KMS-11 (cell line): ENCODE measurements at regions not wholly inside any gene's neighbourhood (a gene's known extent, or its start where the extent isn't known, plus 50 kb on each side); places are given as distances from the start of the nearest gene placed in this dataset.
"Not testable (repeated sequence)": the region's sequence is repeated elsewhere in the genome, so short reads cannot be mapped to it uniquely, and the experiment has no call there.

ENCODE experiments used
- H2AFZ ChIP-seq: fragments of 200-600 bp; sonication (generic); 2 replicates; pipeline ENCODE4 v1.6.1; 2016; ENCODE audit warnings: antibody characterized with exemption, mixed run types, low read depth
- H3K27ac ChIP-seq: fragments of 200-600 bp; sonication (generic); 2 replicates; pipeline ENCODE4 v1.6.1; 2016; ENCODE audit warnings: mild to moderate bottlenecking, mixed run types
- H3K27me3 ChIP-seq: fragments of 200-600 bp; sonication (generic); 2 replicates; pipeline ENCODE4 v1.6.1; 2017; ENCODE audit warnings: mild to moderate bottlenecking, low read depth, mixed run types, moderate library complexity; ENCODE audit not compliant: insufficient read depth
- H3K36me3 ChIP-seq: fragments of 200-600 bp; sonication (generic); 2 replicates; pipeline ENCODE4 v1.6.1; 2017; ENCODE audit warnings: mild to moderate bottlenecking, mixed run types; ENCODE audit not compliant: insufficient read depth
- H3K4me1 ChIP-seq: fragments of 200-600 bp; sonication (generic); 2 replicates; pipeline ENCODE4 v1.6.1; 2016; ENCODE audit warnings: mild to moderate bottlenecking, low read depth, mixed run types; ENCODE audit not compliant: poor library complexity, severe bottlenecking
- H3K4me2 ChIP-seq: fragments of 200-600 bp; sonication (generic); 2 replicates; pipeline ENCODE4 v1.7.0; 2016; ENCODE audit warnings: mild to moderate bottlenecking, mixed run types
- H3K4me3 ChIP-seq: fragments of 200-600 bp; sonication (generic); IDR thresholded peaks from 2 replicates; pipeline ENCODE4 v1.6.1; 2017; ENCODE audit warnings: low read depth, low read length, mixed read lengths; ENCODE audit not compliant: insufficient read depth
- H3K79me2 ChIP-seq: fragments of 200-600 bp; sonication (generic); 2 replicates; pipeline ENCODE4 v1.6.1; 2016; ENCODE audit warnings: low read depth, mixed run types; ENCODE audit not compliant: insufficient read depth
- H3K9ac ChIP-seq: fragments of 200-600 bp; sonication (generic); 2 replicates; pipeline ENCODE4 v1.6.1; 2016; ENCODE audit warnings: mild to moderate bottlenecking, mixed run types
- H4K20me1 ChIP-seq: fragments of 200-600 bp; sonication (generic); 2 replicates; pipeline ENCODE4 v1.6.1; 2016; ENCODE audit warnings: mild to moderate bottlenecking, mixed run types; ENCODE audit not compliant: insufficient read depth
- TF ChIP-seq, protein P1 (sequence below): fragments of 200-600 bp; sonication (generic); conservative IDR thresholded peaks from 2 replicates; pipeline ENCODE4 v1.6.1; 2017; ENCODE audit warnings: low read depth, mild to moderate bottlenecking, antibody characterized with exemption, low read length, moderate library complexity, mixed read lengths

DNA sequence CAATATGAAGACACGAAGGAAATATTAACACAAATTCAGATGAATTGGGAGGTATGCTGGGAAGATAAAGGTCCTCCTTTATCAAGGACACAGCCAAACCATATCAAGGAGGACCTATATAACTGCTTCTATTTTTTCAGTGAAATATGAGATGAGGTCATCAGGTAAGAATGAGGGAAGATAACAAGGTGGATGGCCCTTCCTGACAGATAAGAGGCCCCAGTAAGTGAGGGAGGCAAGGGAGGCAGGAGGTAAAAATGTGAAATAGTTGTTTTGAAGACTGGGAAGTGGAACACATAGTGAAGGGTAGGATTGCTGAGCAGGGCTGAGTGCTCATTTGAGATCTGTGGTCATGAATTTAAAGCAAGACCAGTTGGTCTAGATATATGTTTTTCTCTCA lies 60.0 kb upstream of the FOXE1 start:
- Histone ChIP-seq H2AFZ (no peak overlapping the region), H3K27ac (no peak overlapping the region), H3K36me3 (no peaks in the 10 kb centered on the region), H3K4me1 (no peaks in the 10 kb centered on the region), H3K4me3 (no peak overlapping the region), H3K27me3 (no peaks in the 10 kb centered on the region), H3K4me2 (no peak overlapping the region), H3K79me2 (no peaks in the 10 kb centered on the region), H4K20me1 (no peaks in the 10 kb centered on the region), H3K9ac (no peak overlapping the region)
- TF ChIP-seq, protein P1, sequence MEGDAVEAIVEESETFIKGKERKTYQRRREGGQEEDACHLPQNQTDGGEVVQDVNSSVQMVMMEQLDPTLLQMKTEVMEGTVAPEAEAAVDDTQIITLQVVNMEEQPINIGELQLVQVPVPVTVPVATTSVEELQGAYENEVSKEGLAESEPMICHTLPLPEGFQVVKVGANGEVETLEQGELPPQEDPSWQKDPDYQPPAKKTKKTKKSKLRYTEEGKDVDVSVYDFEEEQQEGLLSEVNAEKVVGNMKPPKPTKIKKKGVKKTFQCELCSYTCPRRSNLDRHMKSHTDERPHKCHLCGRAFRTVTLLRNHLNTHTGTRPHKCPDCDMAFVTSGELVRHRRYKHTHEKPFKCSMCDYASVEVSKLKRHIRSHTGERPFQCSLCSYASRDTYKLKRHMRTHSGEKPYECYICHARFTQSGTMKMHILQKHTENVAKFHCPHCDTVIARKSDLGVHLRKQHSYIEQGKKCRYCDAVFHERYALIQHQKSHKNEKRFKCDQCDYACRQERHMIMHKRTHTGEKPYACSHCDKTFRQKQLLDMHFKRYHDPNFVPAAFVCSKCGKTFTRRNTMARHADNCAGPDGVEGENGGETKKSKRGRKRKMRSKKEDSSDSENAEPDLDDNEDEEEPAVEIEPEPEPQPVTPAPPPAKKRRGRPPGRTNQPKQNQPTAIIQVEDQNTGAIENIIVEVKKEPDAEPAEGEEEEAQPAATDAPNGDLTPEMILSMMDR: no peak

GRCh38 chr9:97794666-97795065 lies 58.4 kb upstream of the FOXE1 start:
- Histone ChIP-seq H2AFZ (no peak overlapping the region), H4K20me1 (no peaks in the 10 kb centered on the region), H3K27ac (no peak overlapping the region), H3K79me2 (no peaks in the 10 kb centered on the region), H3K36me3 (no peaks in the 10 kb centered on the region), H3K9ac (no peak overlapping the region), H3K4me1 (no peaks in the 10 kb centered on the region), H3K27me3 (no peaks in the 10 kb centered on the region), H3K4me2 (no peak overlapping the region), H3K4me3 (no peak overlapping the region)
- TF ChIP-seq, protein P1: no peak

- H3K27ac ChIP-seq, H3K4me3 ChIP-seq, H4K20me1 ChIP-seq, H3K79me2 ChIP-seq, H3K4me1 ChIP-seq, H3K27me3 ChIP-seq, H3K4me2 ChIP-seq, H3K36me3 ChIP-seq, H2AFZ ChIP-seq, H3K9ac ChIP-seq: not testable (repeated sequence)
Observed at GRCh38 chr9:97796176-97796575, 56.9 kb upstream of the FOXE1 start.

- no peak overlapping the region for H3K9ac ChIP-seq
- no peak overlapping the region for H3K4me3 ChIP-seq
- no peak overlapping the region for H3K4me2 ChIP-seq
- no peaks in the 10 kb centered on the region for H3K79me2 ChIP-seq
- no peaks in the 10 kb centered on the region for H3K36me3 ChIP-seq
- no peaks in the 10 kb centered on the region for H3K27me3 ChIP-seq
- TF ChIP-seq, protein P1: no peak
- no peak overlapping the region for H2AFZ ChIP-seq
- H3K27ac ChIP-seq: no peak overlapping the region
- no peaks in the 10 kb centered on the region for H4K20me1 ChIP-seq
- H3K4me1 ChIP-seq: peaks cover 9% of the 10 kb centered on the region
Observed at GRCh38 chr9:97801180-97801579, 51.8 kb upstream of the FOXE1 start.

DNA sequence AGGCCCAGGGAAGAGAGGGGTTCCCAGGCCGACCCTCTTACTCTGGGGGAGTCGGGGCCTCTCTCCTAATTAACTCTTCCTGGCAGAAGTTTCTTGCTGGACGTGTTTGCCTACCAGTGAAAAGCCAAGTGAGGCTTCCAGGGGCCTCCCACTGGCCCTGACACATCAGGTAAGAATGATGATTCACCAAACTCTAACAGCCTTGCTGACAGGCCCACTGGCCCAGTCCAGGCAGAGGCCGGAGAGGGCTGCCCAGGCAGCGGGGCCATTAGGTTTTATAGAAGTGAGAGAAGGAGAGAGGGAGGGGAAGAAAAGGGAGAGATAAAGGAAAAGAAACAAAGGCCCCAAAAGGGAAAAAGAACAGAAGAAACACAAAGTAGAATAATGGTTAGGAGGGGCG lies 50.8 kb upstream of the FOXE1 start:
- no peak overlapping the region for H3K4me3 ChIP-seq
- H3K79me2 ChIP-seq: no peaks in the 10 kb centered on the region
- H2AFZ ChIP-seq: no peak overlapping the region
- H3K27me3 ChIP-seq: no peaks in the 10 kb centered on the region
- no peaks in the 10 kb centered on the region for H3K36me3 ChIP-seq
- H3K4me2 ChIP-seq: no peak overlapping the region
- H3K27ac ChIP-seq: no peak overlapping the region
- no peaks in the 10 kb centered on the region for H4K20me1 ChIP-seq
- no peak overlapping the region for H3K9ac ChIP-seq
- TF ChIP-seq, protein P1: no peak
- H3K4me1 ChIP-seq: peaks cover 9% of the 10 kb centered on the region
